Ureter (tissue), 1 donor: ENCODE measurements at regions not wholly inside any gene's neighbourhood (a gene's known extent, or its start where the extent isn't known, plus 50 kb on each side); places are given as distances from the start of the nearest gene placed in this dataset.
"Not testable (repeated sequence)": the region's sequence is repeated elsewhere in the genome, so short reads cannot be mapped to it uniquely, and the experiment has no call there.

ENCODE experiments used
- DNase-seq: peaks from one replicate; pipeline ENCODE4 v3.0.0-alpha.2; 2020; ENCODE audit warnings: low spot score
- donor health status: DM: yes; HTN: yes; CAD: no.

DNA sequence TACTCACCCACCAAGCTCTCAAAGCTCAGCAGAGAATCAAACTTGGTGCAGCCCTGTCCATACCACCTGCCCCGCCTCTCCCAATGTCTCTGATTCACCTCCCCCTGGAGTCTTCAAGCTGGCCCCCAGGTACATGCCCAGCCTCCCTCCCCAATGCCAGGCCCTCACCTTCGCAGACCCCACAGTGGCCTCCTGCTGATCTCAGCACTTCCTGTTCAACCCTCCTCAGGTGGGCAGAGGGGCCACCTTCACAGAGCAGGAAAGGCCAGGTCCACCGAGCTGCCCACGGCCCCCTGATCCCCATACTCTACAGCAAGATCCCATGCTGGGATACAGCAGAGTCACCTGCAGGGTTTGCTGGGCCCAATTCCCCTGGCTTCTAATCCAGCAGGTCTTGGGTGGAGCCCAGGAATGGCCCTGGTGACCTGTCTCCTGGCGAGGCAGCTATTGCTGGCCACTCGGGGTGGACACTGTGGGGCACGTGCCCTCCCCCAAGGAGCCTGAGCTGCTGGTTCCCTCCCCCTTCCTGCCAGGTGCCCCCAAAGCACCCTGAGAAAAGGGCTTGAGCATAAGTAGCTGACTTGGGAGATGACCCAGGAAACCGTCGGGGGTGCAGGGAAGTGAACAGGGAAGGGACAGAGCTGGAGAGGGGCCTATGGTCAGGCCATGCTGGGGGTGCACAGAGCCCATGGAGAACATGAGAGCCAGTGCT lies 150.7 kb downstream of the BRD1 start:
- no peak for DNase-seq

DNA sequence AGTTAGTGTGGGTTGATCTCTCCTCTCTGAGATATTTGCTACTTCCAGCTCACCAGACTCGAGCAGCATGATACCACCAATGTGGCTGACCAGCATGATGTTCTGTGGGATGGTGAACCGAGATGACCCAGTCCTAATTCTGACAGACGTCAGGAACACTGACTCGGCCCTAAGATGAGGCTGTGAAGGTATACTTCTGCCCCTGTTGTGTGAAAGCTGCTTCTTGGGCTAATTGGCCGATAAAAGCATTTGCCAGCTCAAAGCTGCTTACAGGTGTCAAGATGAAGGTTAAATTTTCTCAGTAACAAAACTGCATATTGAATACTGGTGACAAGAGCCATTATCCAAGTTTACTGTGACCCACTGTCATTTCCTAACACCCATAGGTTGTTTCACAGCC lies 151.4 kb downstream of the BRD1 start:
- DNase-seq, result no peak

DNA sequence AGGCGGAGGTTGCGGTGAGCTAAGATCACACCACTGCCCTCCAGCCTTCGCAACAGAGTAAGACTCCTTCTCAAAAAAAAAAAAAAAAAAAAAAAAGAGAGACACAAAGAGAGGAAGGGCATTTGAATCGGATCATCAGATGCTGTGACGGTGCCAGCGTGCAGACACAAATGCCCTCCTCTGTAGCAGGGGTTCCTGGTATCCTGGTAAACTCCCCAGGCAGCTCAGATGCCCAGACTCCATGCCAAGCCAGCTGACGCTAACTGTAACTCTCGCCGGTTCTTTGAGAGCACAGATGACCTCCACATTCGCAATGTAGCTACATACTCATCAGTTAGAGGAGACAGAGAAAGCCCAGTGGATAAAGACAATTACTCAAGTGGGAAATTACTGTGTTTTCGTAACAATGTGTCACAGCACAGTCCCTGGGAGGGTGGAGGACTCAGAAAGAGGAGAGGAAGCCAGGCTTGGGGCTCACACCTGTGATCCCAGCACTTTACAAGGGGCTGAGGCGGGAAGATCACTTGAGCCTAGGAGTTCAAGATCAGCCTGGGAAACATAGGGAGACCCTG lies 153.1 kb downstream of the BRD1 start:
- no peak for DNase-seq

DNA sequence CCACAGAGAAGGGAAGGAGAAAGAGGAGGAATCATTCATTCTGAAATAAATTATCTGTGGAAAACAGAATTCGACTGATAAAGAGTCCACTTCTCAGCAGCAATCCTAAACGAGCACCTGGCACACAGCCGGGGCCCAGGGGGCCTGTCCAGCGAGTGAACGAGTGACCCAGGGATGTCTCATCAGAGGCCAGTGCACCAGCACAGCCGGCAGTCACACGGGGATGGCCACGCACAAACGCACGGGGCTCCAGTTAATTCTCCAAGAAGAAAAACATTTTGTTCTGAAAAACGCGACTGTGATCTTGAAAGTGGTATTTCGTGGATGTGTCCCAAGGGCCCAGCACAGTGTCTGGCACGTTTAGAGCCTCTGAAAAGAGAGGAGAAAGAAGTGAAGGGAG lies 154.6 kb downstream of the BRD1 start:
- DNase-seq, result no peak

DNA sequence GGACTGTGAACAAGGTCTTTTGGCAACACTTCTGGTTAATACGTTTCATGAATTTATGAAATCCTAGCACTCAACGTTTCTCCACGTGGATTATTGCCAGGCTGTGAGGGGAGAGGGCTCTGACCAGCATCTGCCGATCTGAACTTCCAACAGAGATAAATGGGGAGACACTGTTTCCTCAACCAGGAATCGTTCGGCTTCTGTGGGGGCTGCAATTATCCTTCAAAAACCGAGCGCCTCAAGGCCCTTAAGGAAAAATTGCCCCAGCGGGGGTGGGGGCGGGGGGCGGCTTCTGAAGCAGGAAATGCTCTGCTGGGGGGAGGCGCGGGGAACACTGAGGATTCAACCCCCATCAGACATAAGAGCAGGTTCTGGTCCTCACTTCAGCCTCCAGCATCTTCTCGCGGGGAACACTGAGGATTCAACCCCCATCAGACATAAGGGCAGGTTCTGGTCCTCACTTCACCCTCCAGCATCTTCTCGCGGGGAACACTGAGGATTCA lies 155.6 kb downstream of the BRD1 start:
- no peak for DNase-seq

DNA sequence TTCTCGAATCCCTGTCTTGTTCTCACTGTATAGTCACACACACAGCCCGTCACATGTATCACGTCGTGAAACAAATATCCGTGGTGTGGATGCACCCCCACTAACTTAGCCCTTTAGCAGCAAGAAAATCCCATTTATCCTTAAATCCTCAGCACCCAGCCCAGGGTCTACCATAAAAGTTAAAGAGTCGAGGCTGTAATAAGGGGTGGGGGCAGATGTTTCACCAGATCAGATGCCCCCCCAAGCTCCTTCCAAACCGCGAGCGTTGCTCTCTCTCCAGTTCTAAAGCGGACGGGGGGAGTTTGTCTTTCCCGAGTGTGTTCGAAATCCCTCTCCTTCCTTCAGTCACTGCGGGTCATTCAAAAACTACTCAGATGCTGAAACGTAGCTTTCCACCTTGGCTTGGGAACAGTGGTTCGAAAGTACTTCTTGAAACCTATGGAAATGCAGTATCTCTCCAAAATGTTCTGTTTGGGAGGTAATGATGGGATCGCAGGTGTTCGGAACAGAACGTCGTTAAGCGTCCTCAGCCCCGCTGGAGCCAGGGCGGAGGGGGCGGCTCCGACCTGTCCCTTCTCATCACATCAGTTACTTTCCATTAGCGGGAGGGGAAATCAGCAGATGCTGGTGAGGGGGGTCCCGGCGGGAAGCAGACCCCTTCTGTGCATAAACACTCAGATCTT lies 156.2 kb downstream of the BRD1 start:
- DNase-seq, result peak; percentile 26

DNA sequence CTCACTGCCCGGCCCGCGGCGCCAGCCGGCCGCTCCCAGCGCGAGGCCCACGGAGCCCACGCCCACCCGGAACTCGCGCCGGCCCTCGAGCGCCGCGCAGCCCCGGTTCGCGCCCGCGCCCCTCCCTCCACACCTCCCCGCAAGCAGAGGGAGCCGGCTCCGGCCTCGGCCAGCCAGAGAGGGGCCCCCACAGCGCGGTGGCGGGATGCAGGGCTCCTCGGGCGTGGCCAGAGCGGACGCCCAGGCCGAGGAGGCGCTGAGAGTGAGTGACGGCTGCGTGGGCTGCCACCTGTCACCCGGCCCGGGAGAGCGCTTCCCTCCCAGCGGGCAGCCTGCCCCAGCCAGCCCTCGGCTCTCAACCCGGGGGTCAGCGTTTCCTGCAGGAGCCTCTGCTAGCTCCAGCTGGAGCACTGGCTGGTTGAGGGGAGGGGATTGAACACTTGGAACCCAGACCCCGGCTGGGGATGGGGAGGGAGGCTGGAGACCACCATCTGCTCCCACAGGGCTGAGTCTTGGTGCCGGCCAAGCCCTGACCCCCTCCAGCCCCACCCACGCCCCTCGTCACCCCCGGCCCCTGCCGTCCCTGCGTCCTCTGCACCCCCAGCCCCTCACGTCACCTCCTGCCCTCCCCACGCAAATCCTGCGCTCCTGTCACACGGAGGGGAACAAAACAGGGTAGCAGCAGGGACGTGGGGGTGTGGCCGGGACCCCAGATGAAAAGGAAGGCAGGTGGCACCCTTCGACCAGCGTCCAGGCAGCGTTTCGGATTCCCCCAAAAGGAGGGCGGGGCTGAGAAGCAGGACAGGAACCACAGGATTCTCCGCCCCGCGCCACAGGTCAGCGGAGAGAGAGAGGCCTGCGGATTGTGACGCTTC lies 157.0 kb downstream of the BRD1 start:
- DNase-seq, result peak; percentile 44

DNA sequence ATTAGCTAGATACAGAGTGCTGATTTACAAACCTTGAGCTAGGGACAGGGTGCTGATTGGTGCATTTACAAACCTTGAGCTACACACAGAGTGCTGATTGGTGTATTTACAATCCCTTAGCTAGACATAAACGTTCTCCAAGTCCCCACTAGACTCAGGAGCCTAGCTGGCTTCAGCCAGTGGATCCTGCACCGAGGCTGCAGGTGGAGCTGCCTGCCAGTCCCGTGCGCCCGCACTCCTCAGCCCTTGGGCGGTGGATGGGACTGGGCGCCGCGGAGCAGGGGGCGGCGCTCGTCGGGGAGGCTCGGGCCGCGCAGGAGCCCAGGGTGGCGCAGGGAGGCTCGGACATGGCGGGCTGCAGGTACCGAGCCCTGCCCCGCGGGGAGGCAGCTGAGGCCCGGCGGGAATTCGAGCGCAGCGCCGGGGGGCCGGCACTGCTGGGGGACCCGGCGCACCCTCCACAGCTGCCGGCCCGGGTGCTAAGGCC lies 157.7 kb downstream of the BRD1 start:
- DNase-seq, result peak; percentile 36

DNA sequence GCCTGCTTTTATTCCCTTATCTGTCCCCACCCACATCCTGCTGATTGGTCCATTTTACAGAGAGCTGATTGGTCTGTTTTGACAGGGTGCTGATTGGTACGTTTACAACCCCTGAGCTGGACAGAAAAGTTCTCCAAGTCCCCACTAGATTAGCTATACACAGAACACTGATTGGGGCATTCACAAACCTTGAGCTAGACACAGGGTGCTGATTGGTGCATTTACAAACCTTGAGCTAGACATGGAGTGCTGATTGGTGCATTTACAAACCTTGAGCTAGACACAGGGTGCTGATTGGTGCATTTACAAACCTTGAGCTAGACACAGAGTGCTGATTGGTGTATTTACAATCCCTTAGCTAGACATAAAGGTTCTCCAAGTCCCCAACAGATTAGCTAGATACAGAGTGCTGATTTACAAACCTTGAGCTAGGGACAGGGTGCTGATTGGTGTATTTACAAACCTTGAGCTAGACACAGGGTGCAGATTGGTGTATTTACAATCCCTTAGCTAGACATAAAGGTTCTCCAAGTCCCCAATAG lies 158.2 kb downstream of the BRD1 start:
- DNase-seq, result not testable (repeated sequence)

DNA sequence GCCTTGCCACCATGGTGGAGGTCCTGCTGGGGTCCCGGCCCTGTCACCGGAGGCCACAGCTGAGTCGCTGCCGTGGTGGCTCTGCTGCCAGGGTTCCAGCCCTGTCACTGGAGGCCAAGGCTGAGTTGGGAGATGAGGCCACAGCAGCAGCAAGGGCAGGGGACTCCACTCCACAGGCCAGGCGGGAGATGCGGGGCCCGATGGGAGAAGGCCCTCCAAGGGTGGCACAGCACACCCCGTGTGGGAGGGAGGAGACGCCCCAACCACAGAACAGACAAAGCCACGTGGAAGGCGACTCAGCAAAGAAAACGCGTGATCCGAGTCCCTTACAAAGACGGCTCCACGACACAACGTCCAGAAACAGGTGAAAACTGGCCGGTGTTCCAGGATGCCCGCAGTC lies 159.3 kb downstream of the BRD1 start:
- DNase-seq, result peak; percentile 34

DNA sequence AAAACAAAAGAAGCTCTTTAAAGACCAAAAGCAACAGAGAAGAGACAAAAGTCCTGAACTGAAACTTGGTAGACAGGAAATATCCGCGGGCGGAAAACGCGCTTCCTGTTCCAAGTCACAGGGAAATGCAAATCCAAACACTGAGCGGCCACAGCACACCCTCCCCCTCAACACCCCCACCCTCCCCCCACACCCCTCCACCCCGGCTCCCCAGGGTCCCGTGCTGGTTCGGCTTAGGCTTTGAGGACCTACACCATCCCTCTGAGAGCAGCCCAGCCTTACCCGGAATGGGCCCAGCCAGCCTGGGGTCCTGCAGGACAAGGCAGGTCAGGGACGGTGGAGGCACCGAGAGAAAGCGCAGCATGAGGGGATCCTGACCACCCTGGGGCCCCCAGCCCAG lies 160.4 kb downstream of the BRD1 start:
- peak; percentile 37 for DNase-seq

DNA sequence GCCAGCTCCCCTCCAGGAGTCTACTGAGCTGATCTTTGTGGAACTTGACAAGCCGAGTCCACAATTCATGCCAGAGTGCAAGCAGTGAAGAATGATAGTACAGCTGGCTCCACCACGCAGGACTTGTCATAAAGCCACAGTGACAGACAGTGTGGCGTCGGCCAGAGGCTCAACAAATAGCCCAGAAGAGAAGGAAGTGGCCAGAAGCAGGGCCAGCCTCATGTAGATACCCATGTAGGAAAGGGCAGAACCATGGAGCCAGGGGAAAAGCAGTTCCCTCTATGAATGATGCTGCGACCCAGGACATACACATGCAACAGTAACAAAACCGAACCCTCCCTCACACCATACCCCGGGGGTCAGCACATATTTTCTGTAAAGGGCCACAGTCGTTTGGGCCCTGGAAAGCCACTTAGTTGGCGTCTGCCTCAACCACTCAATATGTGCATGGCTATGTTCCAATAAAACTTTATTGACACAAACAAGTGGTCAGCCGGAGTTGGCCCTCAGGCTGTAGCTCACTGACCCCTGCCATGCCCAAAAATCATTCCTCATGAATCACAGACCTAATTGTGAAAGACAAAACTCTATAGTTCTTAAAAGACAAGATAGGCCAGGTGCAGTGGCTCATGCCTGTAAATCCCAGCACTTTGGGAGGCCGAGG lies 161.4 kb downstream of the BRD1 start:
- no peak for DNase-seq

DNA sequence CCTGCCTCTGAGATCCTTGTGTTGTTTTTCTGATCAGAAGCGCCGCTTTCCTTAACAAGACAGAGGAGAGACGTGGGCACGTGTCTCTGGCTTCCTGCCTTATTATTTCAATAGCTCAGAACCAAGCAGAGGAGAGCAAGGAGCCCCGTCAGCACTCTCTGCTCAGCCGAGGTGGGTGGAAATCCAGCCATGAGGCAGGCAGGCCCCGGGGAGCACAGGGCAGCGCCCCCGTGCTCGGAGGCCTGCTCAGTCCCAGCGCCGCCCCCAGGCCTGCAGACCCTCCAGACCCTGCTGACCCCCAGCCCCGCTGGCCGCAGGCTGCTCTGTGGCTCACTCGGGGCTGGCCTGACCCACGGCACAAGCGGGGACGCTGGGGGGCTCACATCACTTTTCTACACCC lies 162.8 kb downstream of the BRD1 start:
- peak; percentile 29 for DNase-seq

DNA sequence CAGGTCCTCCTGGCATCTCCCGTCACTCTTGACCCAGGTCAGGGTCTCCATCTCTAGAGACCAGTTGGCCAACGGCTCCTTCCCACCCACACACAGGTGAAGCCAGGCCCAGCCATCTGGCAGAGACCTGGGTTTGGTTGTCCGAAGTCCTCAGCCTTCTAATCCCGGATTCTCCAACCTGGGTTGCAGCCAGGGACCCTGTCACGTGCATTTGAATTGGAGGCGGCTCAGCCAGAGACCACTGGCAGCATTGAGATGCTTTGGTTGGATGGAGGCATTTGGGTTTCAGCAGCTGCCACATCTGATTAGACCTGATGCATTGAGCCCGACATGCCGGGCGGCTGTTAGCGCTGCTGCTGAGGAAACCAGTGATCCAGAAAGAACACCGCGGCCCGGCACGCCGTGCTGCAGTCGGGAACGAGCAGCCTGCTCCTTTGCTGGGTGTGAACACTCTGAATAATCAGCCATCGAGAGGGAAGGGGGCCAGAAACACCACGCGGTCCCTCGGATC lies 163.2 kb downstream of the BRD1 start:
- peak; percentile 27 for DNase-seq

DNA sequence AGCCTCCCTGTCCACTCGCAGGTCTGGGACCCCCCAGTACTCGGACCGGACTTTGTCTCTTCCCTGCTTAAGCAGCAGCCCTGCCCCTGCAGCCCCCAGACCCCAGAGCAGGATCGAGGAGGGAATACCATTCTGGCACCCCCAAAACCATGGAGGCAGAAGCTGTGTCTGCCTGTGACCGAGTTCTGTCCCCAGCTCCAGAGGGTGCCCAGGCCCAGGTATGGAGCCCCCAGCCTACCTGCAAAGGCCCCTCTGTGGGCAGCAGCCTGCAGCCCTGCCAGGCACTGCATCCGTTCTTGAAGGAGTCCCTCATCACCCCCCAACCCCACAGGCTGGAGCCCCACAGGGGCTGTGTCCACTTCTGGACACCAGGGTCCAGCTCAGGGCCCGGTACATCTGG lies 163.8 kb downstream of the BRD1 start:
- DNase-seq, result peak; percentile 32

DNA sequence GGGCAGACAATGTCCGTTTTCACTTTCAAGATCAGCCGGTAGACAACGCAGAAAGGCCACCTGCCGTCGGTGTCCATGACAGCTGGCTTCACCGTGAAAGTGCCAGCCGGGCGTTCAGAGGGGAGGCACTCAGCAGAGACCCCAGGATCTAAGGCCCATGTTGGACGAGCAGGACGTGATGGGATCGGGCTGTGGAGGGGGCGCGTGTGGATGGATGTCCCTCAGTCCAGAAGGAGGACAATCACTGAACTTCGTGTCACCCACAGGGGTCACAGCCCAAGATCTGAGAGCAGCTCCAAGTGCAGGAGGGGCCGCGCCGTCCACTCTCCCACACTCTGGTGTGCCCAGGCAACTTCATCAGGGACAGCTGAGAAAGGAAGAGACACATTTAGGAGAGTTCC lies 164.4 kb downstream of the BRD1 start:
- DNase-seq, result peak; percentile 28

DNA sequence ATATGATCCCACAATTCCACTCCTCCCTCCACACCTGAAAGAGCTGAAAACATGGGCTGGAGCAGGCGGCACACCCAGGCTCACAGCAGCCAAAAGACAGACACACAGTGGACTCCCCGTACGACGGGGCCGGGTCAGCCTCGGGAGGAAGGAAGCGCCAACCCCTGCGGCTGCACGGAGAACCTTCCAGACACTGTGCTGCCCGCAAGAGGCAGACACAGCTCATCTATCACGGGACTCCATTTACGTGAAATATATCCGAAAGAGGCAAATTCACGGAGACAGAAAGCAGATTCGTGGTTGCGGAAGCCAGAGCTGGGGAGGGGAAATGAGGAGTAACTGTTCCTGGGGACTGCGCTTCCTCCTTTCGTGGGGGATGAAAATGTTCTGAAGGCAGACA lies 165.0 kb downstream of the BRD1 start:
- peak; percentile 25 for DNase-seq

DNA sequence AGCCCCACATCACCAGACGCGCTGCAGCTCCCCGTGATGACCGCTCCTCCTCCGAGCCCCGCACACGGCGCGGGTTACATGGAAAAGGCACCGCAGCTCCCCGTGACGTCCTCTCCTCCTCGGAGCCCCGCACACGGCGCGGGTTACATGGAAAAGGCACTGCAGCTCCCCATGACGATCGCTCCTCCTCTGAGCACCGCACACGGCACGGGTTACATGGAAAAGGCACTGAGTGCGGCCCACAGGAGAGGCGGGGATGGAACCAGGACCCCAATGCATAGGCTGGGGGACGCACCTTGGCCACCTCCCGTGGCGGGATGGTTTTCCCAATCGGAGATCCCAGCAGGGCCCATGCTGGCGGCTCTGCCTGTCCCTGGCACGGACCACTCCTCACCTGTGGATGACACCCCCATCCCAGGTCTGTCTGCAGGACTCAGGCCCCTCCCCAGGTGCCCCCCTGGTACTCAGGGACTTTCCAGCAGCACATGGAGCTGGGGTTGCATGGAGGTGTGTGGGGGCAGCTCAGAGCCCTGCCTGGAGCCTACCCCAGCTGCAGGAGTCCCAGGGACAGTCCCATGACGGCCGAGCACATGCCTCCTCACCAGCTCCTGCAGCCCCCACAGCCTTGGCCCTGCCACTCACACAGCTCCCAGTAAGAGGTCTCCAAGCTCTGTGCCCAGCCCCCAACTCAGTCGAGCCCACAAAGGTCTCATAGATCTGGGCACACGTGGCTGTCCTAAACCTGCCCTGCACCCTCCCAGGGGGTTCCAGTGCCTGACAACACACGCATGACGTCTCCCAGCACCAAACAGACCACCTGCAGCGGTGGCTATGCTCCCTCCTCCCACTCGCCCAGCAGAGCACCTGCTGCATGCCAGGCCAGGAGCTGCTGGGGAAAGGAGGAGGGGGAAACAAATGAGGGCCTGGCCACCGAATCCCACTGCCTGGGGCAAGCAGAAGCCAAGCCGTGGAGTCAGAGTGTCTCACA lies 166.6 kb downstream of the BRD1 start:
- DNase-seq, result peak; percentile 41

DNA sequence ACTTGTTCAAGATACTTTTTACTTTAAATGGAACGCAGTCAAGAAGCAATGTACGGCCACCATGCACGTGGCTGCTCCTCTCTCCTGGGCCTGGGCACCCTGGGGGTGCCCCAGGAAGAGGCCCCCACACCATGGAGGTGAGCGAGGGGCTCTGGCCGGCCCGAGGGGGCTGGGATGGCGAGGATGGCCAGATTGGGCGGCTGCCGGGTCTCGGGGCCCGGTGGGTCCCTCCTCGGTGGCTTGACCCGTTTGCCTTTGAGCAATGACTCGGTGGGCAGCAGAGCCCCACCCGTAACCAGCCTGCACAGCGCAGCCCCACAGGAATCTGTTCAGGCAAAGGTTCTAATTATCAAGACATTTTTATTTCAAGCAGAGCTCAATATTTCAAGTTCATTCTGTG lies 167.4 kb downstream of the BRD1 start:
- DNase-seq, result peak; percentile 24

DNA sequence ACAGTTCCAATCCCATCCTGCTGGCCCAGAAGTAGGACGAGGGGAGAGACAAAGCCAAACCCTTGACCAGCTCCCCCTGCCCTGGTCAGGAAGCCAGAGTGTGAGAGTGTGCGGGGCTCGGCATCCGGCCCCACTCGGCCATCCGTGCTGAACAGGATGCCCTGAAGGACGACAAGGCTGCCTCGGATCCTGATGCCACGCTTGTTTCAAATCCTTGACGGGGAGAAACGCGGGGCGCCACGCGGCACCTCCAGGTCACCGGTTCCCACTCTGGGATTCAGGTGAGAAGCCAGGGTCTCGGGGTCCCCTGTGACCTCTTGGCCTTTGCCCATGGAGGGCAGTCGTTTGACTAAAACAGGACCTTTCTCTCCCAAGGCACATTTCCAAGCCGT lies 167.8 kb downstream of the BRD1 start:
- DNase-seq, result peak; percentile 25
